OCI-LY7 (cell line): ENCODE measurements at regions not wholly inside any gene's neighbourhood (a gene's known extent, or its start where the extent isn't known, plus 50 kb on each side); places are given as distances from the start of the nearest gene placed in this dataset.

Experiments used
- BruUV-seq: library from RNA; stranded (reverse); fragments of 400-500 nt; replicated peaks from 2 replicates; lab custom pipeline; 2021; lab: Mats Ljungman, UMichigan
- CTCF ChIA-PET: fragments of 300-600 bp; sonication (Branson Sonifier 250); formaldehyde crosslinking; loops from one replicate; lab custom pipeline; 2022; ENCODE audit warnings: antibody characterized with exemption; ENCODE audit not compliant: unreplicated experiment; lab: Charles Lee
- POLR2A ChIA-PET: fragments of 300-600 bp; sonication (Branson Sonifier 250); formaldehyde crosslinking; loops from one replicate; lab custom pipeline; 2022; ENCODE audit warnings: antibody characterized with exemption; lab: Charles Lee
- DNase-seq: peaks from one replicate; pipeline ENCODE4 v3.0.0-alpha.2; 2015; ENCODE audit warnings: low spot score
- H2AFZ ChIP-seq: fragments of 200-600 bp; sonication (generic), shearing (Covaris generic); 2 replicates; pipeline ENCODE4 v1.6.1; 2014; ENCODE audit warnings: mild to moderate bottlenecking, antibody characterized with exemption, low read length, moderate library complexity
- H3K27ac ChIP-seq: fragments of 200-600 bp; sonication (generic); 2 replicates; pipeline ENCODE4 v1.5.1; 2014; ENCODE audit warnings: mixed run types, low read depth, mild to moderate bottlenecking, moderate library complexity, low read length, inconsistent platforms; ENCODE audit not compliant: poor library complexity, severe bottlenecking
- H3K36me3 ChIP-seq: fragments of 200-600 bp; sonication (generic); 2 replicates; pipeline ENCODE4 v1.6.1; 2014; ENCODE audit warnings: mild to moderate bottlenecking, antibody characterized with exemption, low read length, moderate library complexity, mixed read lengths; ENCODE audit not compliant: insufficient read depth
- H3K4me1 ChIP-seq: fragments of 200-600 bp; sonication (generic); 2 replicates; pipeline ENCODE4 v1.5.1; 2014; ENCODE audit warnings: mild to moderate bottlenecking, low read length; ENCODE audit not compliant: insufficient read depth, poor library complexity, severe bottlenecking
- H3K4me2 ChIP-seq: fragments of 200-600 bp; sonication (generic); 2 replicates; pipeline ENCODE4 v1.6.1; 2014; ENCODE audit warnings: mild to moderate bottlenecking, low read length
- H3K4me3 ChIP-seq: fragments of 200-600 bp; sonication (generic); 2 replicates; pipeline ENCODE4 v1.5.1; 2014; ENCODE audit warnings: mild to moderate bottlenecking, low read depth, low read length; ENCODE audit not compliant: poor library complexity, severe bottlenecking
- H3K79me2 ChIP-seq: fragments of 200-600 bp; sonication (generic); 2 replicates; pipeline ENCODE4 v1.6.1; 2016; ENCODE audit warnings: low read depth, mild to moderate bottlenecking, low read length, moderate library complexity, mixed read lengths; ENCODE audit not compliant: insufficient read depth
- H3K9me2 ChIP-seq: fragments of 200-600 bp; sonication (generic); 2 replicates; pipeline ENCODE4 v1.6.1; 2016; ENCODE audit warnings: mild to moderate bottlenecking, low read length, mixed read lengths; ENCODE audit not compliant: insufficient read depth
- H3K9me3 ChIP-seq: fragments of 200-600 bp; sonication (generic); 2 replicates; pipeline ENCODE4 v1.6.1; 2014; ENCODE audit warnings: mild to moderate bottlenecking, mixed run types, low read length, mixed read lengths
- H4K20me1 ChIP-seq: fragments of 200-600 bp; sonication (generic); 2 replicates; pipeline ENCODE4 v1.6.1; 2014; ENCODE audit warnings: mild to moderate bottlenecking, antibody characterized with exemption, low read length, moderate library complexity, mixed read lengths; ENCODE audit not compliant: insufficient read depth
- EZH2phosphoT487 ChIP-seq: fragments of 200-600 bp; sonication (generic); IDR thresholded peaks from 2 replicates; pipeline ENCODE4 v1.6.1; 2018; ENCODE audit warnings: low read depth, borderline replicate concordance, mild to moderate bottlenecking, mixed run types, antibody characterized with exemption, low read length, moderate library complexity, mixed read lengths
- intact Hi-C: fragments of 100-400 bp; cut with micrococcal nuclease; formaldehyde crosslinking; loops from one replicate; pipeline ENCODE4 v1.10.0; 2022; ENCODE audit not compliant: unreplicated experiment
- TF ChIP-seq, protein P1 (sequence below): fragments of 200-600 bp; sonication (generic); conservative IDR thresholded peaks from 2 replicates; pipeline ENCODE4 v1.5.1; 2014; ENCODE audit warnings: mild to moderate bottlenecking, antibody characterized with exemption, low read length, moderate library complexity, mixed read lengths

DNA sequence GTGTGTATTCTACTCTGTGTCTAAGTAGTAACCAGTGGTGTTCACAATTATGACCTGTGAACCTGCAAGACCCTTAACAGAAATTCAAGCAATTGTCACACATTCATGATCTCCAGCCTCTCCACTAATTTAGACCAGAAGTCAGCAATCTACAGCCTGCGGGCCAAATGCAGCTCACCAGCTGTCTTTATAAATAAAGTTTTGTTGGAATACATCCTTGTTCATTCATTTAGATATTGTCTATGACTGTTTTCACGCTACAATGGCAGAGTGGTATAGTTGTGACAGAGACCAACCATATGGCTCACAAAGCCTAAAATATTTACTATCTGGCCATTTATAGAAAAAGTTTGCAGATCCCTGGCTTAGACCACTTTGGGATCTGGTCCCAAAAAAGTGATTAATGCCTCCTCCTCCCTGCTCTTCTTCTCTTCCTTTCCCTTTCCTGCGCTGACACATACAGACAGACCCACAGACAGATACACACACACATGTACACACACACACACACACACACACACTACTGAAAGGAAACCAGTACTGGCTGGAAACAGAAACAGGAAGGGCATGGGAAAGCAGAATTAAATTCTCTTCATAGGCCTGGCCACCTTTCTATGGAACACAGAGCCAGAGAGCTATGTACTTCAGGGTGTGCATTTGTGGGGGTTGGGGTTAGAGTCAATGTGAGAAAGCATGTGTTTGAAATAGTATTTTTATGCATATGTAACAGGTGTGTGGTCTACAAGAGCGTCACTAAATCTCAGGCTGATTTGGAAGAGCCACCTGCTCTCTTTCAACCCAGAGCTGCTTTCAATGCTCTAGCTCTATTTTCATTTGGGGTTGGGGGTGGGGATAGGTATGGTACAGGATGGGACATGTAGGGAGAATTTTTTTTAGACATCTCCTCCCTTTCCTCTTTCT is 49.7 kb upstream of the TMEM164 start:
- no peak for TF ChIP-seq EZH2phosphoT487
- TF ChIP-seq, protein P1, sequence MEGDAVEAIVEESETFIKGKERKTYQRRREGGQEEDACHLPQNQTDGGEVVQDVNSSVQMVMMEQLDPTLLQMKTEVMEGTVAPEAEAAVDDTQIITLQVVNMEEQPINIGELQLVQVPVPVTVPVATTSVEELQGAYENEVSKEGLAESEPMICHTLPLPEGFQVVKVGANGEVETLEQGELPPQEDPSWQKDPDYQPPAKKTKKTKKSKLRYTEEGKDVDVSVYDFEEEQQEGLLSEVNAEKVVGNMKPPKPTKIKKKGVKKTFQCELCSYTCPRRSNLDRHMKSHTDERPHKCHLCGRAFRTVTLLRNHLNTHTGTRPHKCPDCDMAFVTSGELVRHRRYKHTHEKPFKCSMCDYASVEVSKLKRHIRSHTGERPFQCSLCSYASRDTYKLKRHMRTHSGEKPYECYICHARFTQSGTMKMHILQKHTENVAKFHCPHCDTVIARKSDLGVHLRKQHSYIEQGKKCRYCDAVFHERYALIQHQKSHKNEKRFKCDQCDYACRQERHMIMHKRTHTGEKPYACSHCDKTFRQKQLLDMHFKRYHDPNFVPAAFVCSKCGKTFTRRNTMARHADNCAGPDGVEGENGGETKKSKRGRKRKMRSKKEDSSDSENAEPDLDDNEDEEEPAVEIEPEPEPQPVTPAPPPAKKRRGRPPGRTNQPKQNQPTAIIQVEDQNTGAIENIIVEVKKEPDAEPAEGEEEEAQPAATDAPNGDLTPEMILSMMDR = no peak
- H3K36me3 ChIP-seq = no peaks in the 10 kb centered on the region
- H3K4me3 ChIP-seq = no peak overlapping the region
- intact Hi-C loops = no loop called here
- ChIA-PET POLR2A (interaction anchor here (0.6 kb wide), 1 partner anchor 33 kb away, joined by 4 read pairs; no protein-coding TSS in a partner anchor), CTCF (no interaction called here)
- H2AFZ ChIP-seq = no peak overlapping the region
- no peaks in the 10 kb centered on the region for H4K20me1 ChIP-seq
- no TSS peak for BruUV-seq
- no peaks in the 10 kb centered on the region for H3K9me3 ChIP-seq
- DNase-seq = no peak
- no peaks in the 10 kb centered on the region for H3K79me2 ChIP-seq
- H3K27ac ChIP-seq = no peak overlapping the region
- H3K4me1 ChIP-seq = no peaks in the 10 kb centered on the region
- H3K9me2 ChIP-seq = no peaks in the 10 kb centered on the region
- no peak overlapping the region for H3K4me2 ChIP-seq
